HUES6 (cell line): ENCODE measurements at regions not wholly inside any gene's neighbourhood (a gene's known extent, or its start where the extent isn't known, plus 50 kb on each side); places are given as distances from the start of the nearest gene placed in this dataset.

Experiments
- H3K27ac ChIP-seq: 2 replicates; pipeline ENCODE4 v1.7.0; 2013; ENCODE audit warnings: low read depth, mild to moderate bottlenecking, low read length, inconsistent platforms
- H3K27me3 ChIP-seq: 2 replicates; pipeline ENCODE4 v1.6.1; 2013; ENCODE audit warnings: low read length; ENCODE audit not compliant: control insufficient read depth, insufficient read depth
- H3K36me3 ChIP-seq: 2 replicates; pipeline ENCODE4 v1.6.1; 2013; ENCODE audit warnings: low read length; ENCODE audit not compliant: control insufficient read depth, insufficient read depth
- H3K4me1 ChIP-seq: 2 replicates; pipeline ENCODE4 v1.6.1; 2013; ENCODE audit warnings: low read length; ENCODE audit not compliant: control insufficient read depth, insufficient read depth
- H3K4me3 ChIP-seq: 2 replicates; pipeline ENCODE4 v1.5.1; 2013; ENCODE audit warnings: low read depth, low read length
- H3K9ac ChIP-seq: one replicate; pipeline ENCODE4 v1.6.1; 2013; ENCODE audit warnings: mild to moderate bottlenecking, low read length
- H3K9me3 ChIP-seq: 2 replicates; pipeline ENCODE4 v1.6.1; 2013; ENCODE audit warnings: low read depth, low read length; ENCODE audit not compliant: control insufficient read depth, insufficient read depth

- no peaks in the 10 kb centered on the region for H3K27me3 ChIP-seq
These were observed 371.3 kb downstream of the RNF144A start for GRCh38 chr2:7288484-7288883.

GRCh38 chr2:7289697-7290096 lies 372.5 kb downstream of the RNF144A start:
- Histone ChIP-seq H3K36me3 (no peaks in the 10 kb centered on the region), H3K9ac (no peak overlapping the region), H3K4me1 (no peaks in the 10 kb centered on the region), H3K4me3 (no peak overlapping the region), H3K27me3 (no peaks in the 10 kb centered on the region), H3K27ac (no peak overlapping the region), H3K9me3 (no peaks in the 10 kb centered on the region)

More at GRCh38 chr2:7288484-7288883, 371.3 kb downstream of the RNF144A start:
- Histone ChIP-seq H3K36me3 (no peaks in the 10 kb centered on the region), H3K27ac (no peak overlapping the region), H3K9me3 (no peaks in the 10 kb centered on the region), H3K4me3 (no peak overlapping the region), H3K4me1 (no peaks in the 10 kb centered on the region), H3K9ac (no peak overlapping the region)

GRCh38 chr2:7292154-7292691 lies 375.0 kb downstream of the RNF144A start:
- Histone ChIP-seq H3K4me3 (no peak overlapping the region), H3K4me1 (no peaks in the 10 kb centered on the region), H3K36me3 (no peaks in the 10 kb centered on the region), H3K27me3 (no peaks in the 10 kb centered on the region), H3K9me3 (no peaks in the 10 kb centered on the region), H3K27ac (no peak overlapping the region), H3K9ac (no peak overlapping the region)

- H3K4me3 ChIP-seq, result no peak overlapping the region
- no peak overlapping the region for H3K27ac ChIP-seq
- no peak overlapping the region for H3K9ac ChIP-seq
- no peaks in the 10 kb centered on the region for H3K9me3 ChIP-seq
- no peaks in the 10 kb centered on the region for H3K36me3 ChIP-seq
- H3K27me3 ChIP-seq, result no peaks in the 10 kb centered on the region
- H3K4me1 ChIP-seq, result no peaks in the 10 kb centered on the region; the same call in 1 of the 2 replicates
These were observed 392.4 kb downstream of the RNF144A start for GRCh38 chr2:7309582-7309981.

- Histone ChIP-seq H3K4me3 (peak overlapping the region; percentile 12; the same call in 1 of the 2 replicates), H3K9me3 (no peaks in the 10 kb centered on the region), H3K27ac (no peak overlapping the region)
These were observed 407.5 kb downstream of the RNF144A start for GRCh38 chr2:7324706-7325105.

GRCh38 chr2:7325186-7325585 lies 408.0 kb downstream of the RNF144A start:
- Histone ChIP-seq H3K4me3 (no peak overlapping the region), H3K36me3 (no peaks in the 10 kb centered on the region), H3K27me3 (peaks cover 16% of the 10 kb centered on the region; the same call in 1 of the 2 replicates), H3K9ac (no peak overlapping the region), H3K27ac (no peak overlapping the region), H3K4me1 (peaks cover 18% of the 10 kb centered on the region), H3K9me3 (no peaks in the 10 kb centered on the region)

More at GRCh38 chr2:7324706-7325105, 407.5 kb downstream of the RNF144A start:
- Histone ChIP-seq H3K4me1 (peaks cover 18% of the 10 kb centered on the region), H3K36me3 (no peaks in the 10 kb centered on the region), H3K9ac (no peak overlapping the region), H3K27me3 (peaks cover 16% of the 10 kb centered on the region; the same call in 1 of the 2 replicates)

GRCh38 chr2:7329465-7329864 lies 412.3 kb downstream of the RNF144A start:
- H3K9ac ChIP-seq, result no peak overlapping the region
- H3K36me3 ChIP-seq, result no peaks in the 10 kb centered on the region
- H3K27ac ChIP-seq, result no peak overlapping the region
- H3K27me3 ChIP-seq, result peaks cover 16% of the 10 kb centered on the region; the same call in 1 of the 2 replicates
- peaks cover 7% of the 10 kb centered on the region for H3K4me1 ChIP-seq
- no peaks in the 10 kb centered on the region for H3K9me3 ChIP-seq
- no peak overlapping the region for H3K4me3 ChIP-seq

GRCh38 chr2:7333189-7333765 lies 416.1 kb downstream of the RNF144A start:
- Histone ChIP-seq H3K4me1 (no peaks in the 10 kb centered on the region), H3K4me3 (no peak overlapping the region), H3K27ac (no peak overlapping the region), H3K27me3 (no peaks in the 10 kb centered on the region), H3K36me3 (no peaks in the 10 kb centered on the region), H3K9ac (no peak overlapping the region), H3K9me3 (no peaks in the 10 kb centered on the region)

GRCh38 chr2:7333960-7334493 lies 416.8 kb downstream of the RNF144A start:
- Histone ChIP-seq H3K27ac (no peak overlapping the region), H3K27me3 (no peaks in the 10 kb centered on the region), H3K4me3 (no peak overlapping the region), H3K9ac (no peak overlapping the region), H3K9me3 (no peaks in the 10 kb centered on the region), H3K36me3 (no peaks in the 10 kb centered on the region), H3K4me1 (no peaks in the 10 kb centered on the region)

GRCh38 chr2:7338961-7339360 lies 421.7 kb downstream of the RNF144A start:
- Histone ChIP-seq H3K27me3 (no peaks in the 10 kb centered on the region), H3K27ac (no peak overlapping the region), H3K9ac (no peak overlapping the region)

GRCh38 chr2:7346336-7346735 lies 429.1 kb downstream of the RNF144A start:
- Histone ChIP-seq H3K36me3 (no peaks in the 10 kb centered on the region), H3K4me1 (no peaks in the 10 kb centered on the region), H3K27me3 (no peaks in the 10 kb centered on the region), H3K4me3 (no peak overlapping the region), H3K9me3 (no peaks in the 10 kb centered on the region), H3K27ac (no peak overlapping the region), H3K9ac (no peak overlapping the region)

More at GRCh38 chr2:7338961-7339360, 421.7 kb downstream of the RNF144A start:
- Histone ChIP-seq H3K36me3 (no peaks in the 10 kb centered on the region), H3K9me3 (no peaks in the 10 kb centered on the region), H3K4me1 (no peaks in the 10 kb centered on the region), H3K4me3 (no peak overlapping the region)
